B cell (primary cell): ENCODE measurements at regions not wholly inside any gene's neighbourhood (a gene's known extent, or its start where the extent isn't known, plus 50 kb on each side); places are given as distances from the start of the nearest gene placed in this dataset.

Source experiments
- CTCF ChIP-seq: fragments of 200-600 bp; IDR thresholded peaks from one replicate; pipeline ENCODE4 v1.8.0; 2022; ENCODE audit warnings: antibody characterized with exemption, mild to moderate bottlenecking
- EZH2 ChIP-seq: IDR thresholded peaks from 2 replicates; pipeline ENCODE4 v1.6.1; 2012; ENCODE audit warnings: borderline replicate concordance, low read depth, mild to moderate bottlenecking, moderate library complexity, low read length; ENCODE audit not compliant: insufficient read depth, poor library complexity, severe bottlenecking

GRCh38 chr9:111148052-111149017 lies 110.1 kb upstream of the LPAR1 start:
- TF ChIP-seq CTCF (no peak), EZH2 (no peak)
